Stimulated activated naive CD8-positive, alpha-beta T cell treated with anti-CD3 and anti-CD28 coated beads, Interleukin-15, Interleukin-2, amounts not matched to agents 100 U/mL and 50 U/mL, for 24 hours (primary cell): ENCODE measurements at regions not wholly inside any gene's neighbourhood (a gene's known extent, or its start where the extent isn't known, plus 50 kb on each side); places are given as distances from the start of the nearest gene placed in this dataset.

Experiments used
- ATAC-seq: fragments of 150-1000 bp; cut with Tn5 transposase; one replicate; pipeline ENCODE4 v1.10.0; 2021
- DNase-seq: peaks from one replicate; pipeline ENCODE4 v3.0.0; 2021

DNA sequence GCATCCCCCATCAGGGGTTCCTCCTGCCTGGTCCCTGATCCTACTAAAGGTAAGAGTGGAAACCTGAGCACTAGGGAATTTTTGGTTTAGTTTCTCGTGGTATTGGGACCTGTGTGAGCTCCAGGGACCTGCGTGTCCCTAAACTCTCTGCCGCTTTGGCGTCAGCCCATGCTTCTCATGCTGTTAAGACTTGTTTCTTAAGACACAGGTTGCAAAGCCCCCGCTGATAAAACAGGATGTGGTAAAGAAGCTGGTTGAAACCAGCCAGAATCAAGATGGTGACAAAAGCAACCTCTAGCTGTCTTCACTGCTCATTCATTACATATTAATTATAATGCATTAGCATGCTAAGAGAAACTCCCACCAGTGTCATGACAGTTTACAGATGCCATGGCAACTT is 64.6 kb downstream of the LYZL4 start:
- DNase-seq: peak; percentile 11
- ATAC-seq: no peak

DNA sequence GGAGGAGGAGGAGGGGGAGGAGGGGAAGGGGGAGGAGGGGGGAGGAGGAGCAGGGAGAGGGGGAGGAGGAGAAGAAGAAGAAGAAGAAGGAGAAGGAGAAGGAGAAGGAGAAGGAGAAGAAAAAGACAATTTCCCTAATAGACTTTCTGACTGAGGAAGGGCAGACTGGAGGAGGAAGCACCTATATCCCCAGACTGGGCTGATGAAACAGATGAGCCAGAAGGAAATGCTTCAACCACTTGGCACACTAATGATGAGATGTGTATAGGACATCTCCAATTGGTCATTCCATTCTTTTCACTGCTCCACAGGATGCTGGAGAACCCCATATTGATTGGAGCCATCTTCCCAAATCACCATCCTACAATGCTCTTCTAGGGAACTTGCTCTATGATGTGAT is 69.9 kb downstream of the LYZL4 start:
- no peak for DNase-seq
- ATAC-seq: no peak

DNA sequence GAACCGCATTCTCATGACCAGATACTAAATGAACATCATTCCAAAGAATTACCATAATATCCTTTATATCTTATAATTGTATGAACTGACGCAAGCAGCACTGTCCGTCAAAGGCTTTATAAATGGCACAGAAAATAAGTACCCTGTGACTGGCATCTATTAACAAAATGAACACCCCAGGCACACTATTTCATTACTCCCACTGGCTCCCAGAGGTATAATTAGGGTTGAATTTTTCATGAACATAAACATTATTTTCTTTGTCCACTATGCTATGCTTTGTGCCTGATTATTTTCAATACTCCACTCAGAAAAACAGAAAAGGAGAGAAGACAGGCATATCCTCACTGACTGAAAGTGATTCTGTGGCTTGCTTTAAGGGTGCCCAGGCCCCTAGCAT is 71.1 kb downstream of the LYZL4 start:
- DNase-seq (no peak), ATAC-seq (no peak)

DNA sequence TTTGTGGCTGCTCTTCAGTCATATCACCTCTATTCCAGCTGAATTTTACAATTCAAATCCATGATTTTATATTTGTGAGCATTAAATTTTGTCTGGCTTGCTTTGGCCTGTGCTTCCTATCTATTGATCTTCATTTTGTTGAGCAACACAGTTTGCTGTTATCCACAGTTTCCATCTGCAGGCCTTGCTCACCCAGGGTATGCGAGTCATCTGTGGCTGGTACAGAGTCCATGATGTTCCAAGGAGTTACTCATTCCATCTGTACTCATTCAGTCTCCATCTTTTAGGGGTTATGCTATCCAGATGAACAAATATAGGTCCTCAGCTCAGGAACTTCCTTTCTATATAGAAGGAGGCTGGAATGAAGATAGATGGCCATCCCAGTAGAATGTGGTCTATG is 70.1 kb upstream of the CCK start:
- ATAC-seq (no peak), DNase-seq (no peak)

DNA sequence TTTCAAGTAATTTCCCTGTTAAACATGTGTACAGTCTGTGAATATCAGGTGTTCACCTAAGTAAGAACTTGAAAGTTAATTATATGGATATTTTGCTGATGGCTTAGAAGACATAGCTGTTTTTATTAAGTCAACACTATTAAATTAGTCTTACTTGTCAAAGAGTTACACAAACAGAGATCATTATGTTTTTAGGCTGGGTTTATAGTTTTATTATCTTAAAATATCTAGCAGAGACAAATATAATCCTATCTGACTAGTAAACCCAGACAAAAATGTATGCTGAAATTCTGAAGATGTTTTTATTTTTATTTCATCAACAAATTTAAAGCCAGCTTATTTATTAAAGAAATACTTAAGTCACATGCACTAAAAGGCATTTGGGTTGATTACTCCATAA is 51.2 kb upstream of the CCK start:
- no peak for ATAC-seq

More for the DNA sequence above, 51.2 kb upstream of the CCK start:
- DNase-seq: no peak
